Osteocyte (in vitro differentiated cells): ENCODE measurements at regions not wholly inside any gene's neighbourhood (a gene's known extent, or its start where the extent isn't known, plus 50 kb on each side); places are given as distances from the start of the nearest gene placed in this dataset.
"Not testable (repeated sequence)": the region's sequence is repeated elsewhere in the genome, so short reads cannot be mapped to it uniquely, and the experiment has no call there.

ENCODE experiments used
- DNase-seq: peaks from one replicate; pipeline ENCODE4 v3.0.0; 2021; ENCODE audit warnings: mixed read lengths; ENCODE audit not compliant: unreplicated experiment; ENCODE audit errors: extremely low spot score
- H3K27ac Mint-ChIP-seq: one replicate; pipeline ENCODE4 v1.8.0; 2021; ENCODE audit warnings: mild to moderate bottlenecking, mixed read lengths; ENCODE audit not compliant: unreplicated experiment
- H3K27me3 Mint-ChIP-seq: one replicate; pipeline ENCODE4 v1.8.0; 2021; ENCODE audit warnings: mixed read lengths; ENCODE audit not compliant: unreplicated experiment
- H3K36me3 Mint-ChIP-seq: one replicate; pipeline ENCODE4 v1.8.0; 2021; ENCODE audit warnings: mixed read lengths; ENCODE audit not compliant: unreplicated experiment
- H3K4me1 Mint-ChIP-seq: one replicate; pipeline ENCODE4 v1.8.0; 2021; ENCODE audit warnings: mixed read lengths; ENCODE audit not compliant: unreplicated experiment
- H3K4me3 Mint-ChIP-seq: one replicate; pipeline ENCODE4 v1.8.0; 2021; ENCODE audit warnings: mild to moderate bottlenecking, moderate library complexity, mixed read lengths; ENCODE audit not compliant: unreplicated experiment
- H3K9me3 Mint-ChIP-seq: one replicate; pipeline ENCODE4 v1.8.0; 2021; ENCODE audit warnings: mixed read lengths; ENCODE audit not compliant: unreplicated experiment
- CTCF ChIP-seq: fragments of 200-600 bp; sonication (generic); IDR thresholded peaks from 2 replicates; pipeline ENCODE4 v1.5.0; 2021; ENCODE audit warnings: antibody characterized with exemption, mild to moderate bottlenecking, moderate library complexity

DNA sequence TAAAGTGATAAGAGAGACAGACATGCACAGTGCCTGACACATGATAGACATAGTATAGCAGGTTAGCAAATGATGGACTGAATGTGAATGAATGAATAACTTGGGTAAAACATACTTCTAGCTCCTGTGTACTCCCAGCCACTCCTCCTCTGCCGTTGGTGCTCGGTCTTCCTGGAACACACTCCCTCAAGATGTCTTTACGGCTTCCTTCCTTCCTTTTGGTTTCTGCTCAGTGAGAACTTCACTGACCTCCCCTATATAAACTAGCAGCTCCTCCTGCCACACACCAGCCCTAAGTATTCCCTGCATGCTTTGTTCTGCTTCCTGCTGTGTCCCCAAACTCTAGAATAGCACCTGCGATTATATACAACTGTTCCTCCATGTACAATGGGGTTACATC is 50.2 kb downstream of the RAD54L2 start:
- Mint-ChIP-seq H3K27ac (no peak overlapping the region), H3K36me3 (peaks cover 8% of the 10 kb centered on the region)

DNA sequence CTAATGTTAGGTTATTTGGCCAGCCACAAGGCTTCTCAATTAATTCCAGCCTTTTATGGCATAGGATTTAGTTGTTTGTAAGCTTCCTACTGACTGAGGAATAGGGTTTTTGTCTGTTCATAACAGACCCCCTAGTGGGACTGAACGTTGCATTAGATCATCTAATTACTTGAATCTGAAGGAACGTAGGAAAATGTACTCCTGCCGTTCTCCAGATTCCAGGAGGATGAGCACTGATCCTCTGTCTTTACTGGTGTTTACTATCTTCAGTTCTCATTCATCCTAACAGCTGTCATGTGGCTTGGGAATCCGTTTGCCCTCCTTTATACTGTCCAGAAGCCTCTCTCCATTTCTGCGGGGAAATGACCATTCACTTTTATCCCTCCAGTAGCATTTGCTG is 52.7 kb downstream of the RAD54L2 start:
- H3K4me3 Mint-ChIP-seq: no peak overlapping the region
- no peak for TF ChIP-seq CTCF
- H3K36me3 Mint-ChIP-seq: peaks cover 16% of the 10 kb centered on the region
- peaks cover 6% of the 10 kb centered on the region for H3K4me1 Mint-ChIP-seq
- H3K27me3 Mint-ChIP-seq: no peaks in the 10 kb centered on the region
- H3K27ac Mint-ChIP-seq: no peak overlapping the region
- no peaks in the 10 kb centered on the region for H3K9me3 Mint-ChIP-seq
- DNase-seq: no peak

More for the DNA sequence above, 50.2 kb downstream of the RAD54L2 start:
- Mint-ChIP-seq H3K27me3 (no peaks in the 10 kb centered on the region), H3K9me3 (no peaks in the 10 kb centered on the region), H3K4me3 (no peak overlapping the region), H3K4me1 (peaks cover 9% of the 10 kb centered on the region)
- no peak for DNase-seq
- TF ChIP-seq CTCF: no peak

- H3K27ac Mint-ChIP-seq: no peak overlapping the region
- H3K4me1 Mint-ChIP-seq: peaks cover 6% of the 10 kb centered on the region
- no peaks in the 10 kb centered on the region for H3K9me3 Mint-ChIP-seq
- no peak for DNase-seq
- no peak for TF ChIP-seq CTCF
- peaks cover 12% of the 10 kb centered on the region for H3K36me3 Mint-ChIP-seq
- H3K4me3 Mint-ChIP-seq: no peak overlapping the region
- no peaks in the 10 kb centered on the region for H3K27me3 Mint-ChIP-seq
Observed at GRCh38 chr3:51593697-51594096, 55.2 kb downstream of the RAD54L2 start.

- H3K27me3 Mint-ChIP-seq, H3K27ac Mint-ChIP-seq, H3K4me1 Mint-ChIP-seq, DNase-seq, H3K36me3 Mint-ChIP-seq, H3K9me3 Mint-ChIP-seq, H3K4me3 Mint-ChIP-seq: not testable (repeated sequence)
Observed at GRCh38 chr3:51599638-51600037, 61.1 kb downstream of the RAD54L2 start.

DNA sequence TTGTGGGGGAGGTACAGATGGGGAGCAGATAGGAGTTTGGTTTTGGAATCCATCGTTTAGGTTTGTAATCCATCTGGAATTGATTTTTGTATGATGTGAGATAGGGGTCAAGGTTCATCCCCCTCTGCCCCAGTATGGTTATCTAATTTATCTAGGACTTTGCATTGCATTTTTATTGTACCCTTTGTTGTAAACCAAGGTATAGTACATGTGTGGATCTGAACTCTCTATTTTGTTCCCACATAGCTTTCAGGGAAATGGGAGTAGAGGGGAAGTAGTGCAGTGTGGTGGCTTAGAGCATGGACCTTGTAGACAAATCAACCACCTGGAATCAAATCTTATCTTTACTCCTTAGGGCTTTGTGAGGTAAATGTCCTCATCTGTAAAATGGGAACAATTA is 65.7 kb downstream of the RAD54L2 start:
- no peak for DNase-seq
- Mint-ChIP-seq H3K4me3 (no peak overlapping the region), H3K4me1 (no peaks in the 10 kb centered on the region), H3K27me3 (no peaks in the 10 kb centered on the region), H3K9me3 (no peaks in the 10 kb centered on the region), H3K36me3 (no peaks in the 10 kb centered on the region), H3K27ac (no peak overlapping the region)
- no peak for TF ChIP-seq CTCF

- H3K27ac Mint-ChIP-seq: no peak overlapping the region
- peaks cover 14% of the 10 kb centered on the region for H3K4me1 Mint-ChIP-seq
- no peaks in the 10 kb centered on the region for H3K36me3 Mint-ChIP-seq
- DNase-seq: no peak
- no peaks in the 10 kb centered on the region for H3K9me3 Mint-ChIP-seq
- no peak overlapping the region for H3K4me3 Mint-ChIP-seq
- no peak for TF ChIP-seq CTCF
- no peaks in the 10 kb centered on the region for H3K27me3 Mint-ChIP-seq
Observed at GRCh38 chr3:51605938-51606337, 65.1 kb upstream of the TEX264 start.

DNA sequence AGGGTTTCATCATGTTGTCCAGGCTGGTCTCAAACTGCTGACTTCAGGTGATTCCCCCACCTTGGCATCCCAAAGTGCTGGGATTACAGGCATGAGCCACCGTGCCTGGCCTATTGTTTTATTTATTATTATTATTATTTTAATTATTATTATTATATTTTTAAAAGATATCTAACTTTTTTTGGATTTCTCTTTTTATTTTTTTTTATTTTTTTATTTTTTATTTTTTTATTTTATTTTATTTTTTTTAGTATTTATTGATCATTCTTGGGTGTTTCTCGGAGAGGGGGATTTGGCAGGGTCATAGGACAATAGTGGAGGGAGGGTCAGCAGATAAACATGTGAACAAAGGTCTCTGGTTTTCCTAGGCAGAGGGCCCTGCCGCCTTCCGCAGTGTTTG is 64.2 kb upstream of the TEX264 start:
- not testable (repeated sequence) for H3K27ac Mint-ChIP-seq, H3K9me3 Mint-ChIP-seq, H3K4me3 Mint-ChIP-seq, H3K36me3 Mint-ChIP-seq, H3K27me3 Mint-ChIP-seq, DNase-seq
- H3K4me1 Mint-ChIP-seq: peaks cover 19% of the 10 kb centered on the region

GRCh38 chr3:51607591-51608325 is 63.3 kb upstream of the TEX264 start:
- not testable (repeated sequence) for H3K9me3 Mint-ChIP-seq, H3K27ac Mint-ChIP-seq, H3K36me3 Mint-ChIP-seq, H3K4me3 Mint-ChIP-seq, DNase-seq, H3K27me3 Mint-ChIP-seq
- H3K4me1 Mint-ChIP-seq: peaks cover 20% of the 10 kb centered on the region
